T47D (cell line): ENCODE measurements at regions not wholly inside any gene's neighbourhood (a gene's known extent, or its start where the extent isn't known, plus 50 kb on each side); places are given as distances from the start of the nearest gene placed in this dataset.

ENCODE experiments used
- DNase-seq, 2 experiments: peaks; one replicate each; pipeline versions ENCODE4 v3.0.0 to v3.0.0-alpha.2; 2011 to 2012; ENCODE audit warnings: low read depth in 1 of 2, low spot score in 1 of 2
- JUND ChIP-seq: IDR thresholded peaks from 2 replicates; pipeline ENCODE4 v1.6.1; 2012; ENCODE audit warnings: low read depth
- in situ Hi-C: cut with HindIII; loops from 2 replicates; pipeline ENCODE4 v1.10.0; 2016; ENCODE audit warnings: low sequenced_read_pairs, low pct_unique_long_range_greater_than_20kb

DNA sequence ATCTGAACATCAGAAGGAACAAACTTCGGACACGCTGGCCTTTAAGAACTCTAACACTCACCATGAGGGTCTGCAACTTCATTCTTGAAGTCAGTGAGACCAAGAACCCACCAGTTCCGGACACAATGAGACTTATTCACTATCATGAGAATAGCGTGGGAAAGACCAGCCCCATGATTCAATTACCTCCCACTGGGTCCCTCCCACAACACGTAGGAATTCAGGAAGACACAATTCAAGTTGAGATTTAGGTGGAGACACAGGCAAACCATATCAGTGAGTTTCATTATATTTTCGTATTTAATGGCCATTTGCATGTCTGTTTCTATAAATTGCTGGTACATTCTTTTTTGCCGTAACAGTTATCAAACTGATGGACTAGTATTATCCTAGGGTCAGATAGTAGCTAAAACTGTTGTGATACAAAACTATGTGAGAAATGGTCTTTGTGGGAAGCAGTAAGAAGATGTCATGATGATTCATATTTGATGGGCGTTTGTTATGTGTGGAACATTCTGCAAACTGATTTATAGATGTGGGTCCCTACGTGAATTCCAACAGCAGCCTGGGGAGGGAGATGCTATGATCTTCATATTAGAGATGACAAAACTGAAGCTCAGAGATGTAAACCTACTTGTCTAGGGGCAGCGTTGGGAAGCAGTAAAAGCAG, 282.4 kb upstream of the TMEM132C start:
- no peak for DNase-seq
- in situ Hi-C loops, result no loop called here
- no peak for TF ChIP-seq JUND

- in situ Hi-C loops, result no loop called here
- no peak for TF ChIP-seq JUND
- DNase-seq, result no peak
Measured at GRCh38 chr12:127987199-127987901, 279.6 kb upstream of the TMEM132C start.

GRCh38 chr12:127991485-127991884, 275.5 kb upstream of the TMEM132C start:
- in situ Hi-C loops, result no loop called here
- DNase-seq, result no peak
- TF ChIP-seq JUND, result no peak

DNA sequence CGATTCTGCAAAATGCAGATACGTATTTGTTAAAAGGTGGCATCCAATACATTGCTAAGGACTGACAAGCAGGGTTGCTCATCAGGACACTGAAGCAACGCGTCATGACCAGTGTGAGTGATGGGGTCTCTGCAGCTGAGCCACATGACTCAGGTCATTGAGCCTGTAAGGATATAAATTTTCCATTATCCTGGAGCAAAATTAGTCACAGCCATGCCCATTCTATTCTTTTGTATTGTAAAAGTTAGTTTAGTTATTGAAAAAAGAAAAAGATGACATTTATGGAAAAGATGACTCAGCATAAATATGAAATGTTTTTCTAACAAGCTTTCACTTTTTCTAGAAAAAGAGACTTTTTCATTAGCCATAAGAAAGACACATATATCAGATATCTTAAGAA, 268.0 kb upstream of the TMEM132C start:
- TF ChIP-seq JUND, result no peak
- in situ Hi-C loops, result no loop called here

GRCh38 chr12:128004383-128004938, 262.5 kb upstream of the TMEM132C start:
- in situ Hi-C loops, result no loop called here
- no peak for TF ChIP-seq JUND
- no peak for DNase-seq

More for the DNA sequence above, 268.0 kb upstream of the TMEM132C start:
- no peak for DNase-seq

DNA sequence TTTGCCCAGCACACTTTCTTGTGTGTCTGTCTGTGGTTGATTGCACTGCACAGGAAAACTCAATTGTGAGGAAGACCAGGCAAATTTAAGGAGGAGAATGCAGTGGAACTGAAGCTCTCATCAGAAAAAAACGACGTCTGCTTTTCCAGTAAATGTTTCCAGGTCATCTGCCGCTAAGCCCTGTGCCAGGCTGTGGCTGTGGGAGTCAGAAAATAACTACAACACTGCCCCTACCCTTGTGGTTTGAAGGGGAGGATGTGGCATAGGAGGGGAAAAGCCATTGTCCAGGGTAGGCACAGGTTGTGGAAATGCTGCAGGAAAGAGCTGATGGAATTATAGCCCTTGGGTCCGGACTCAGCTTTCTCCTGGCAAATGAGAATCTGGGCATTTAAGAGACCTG, 259.7 kb upstream of the TMEM132C start:
- in situ Hi-C loops, result no loop called here
- no peak for TF ChIP-seq JUND
- DNase-seq, result no peak

DNA sequence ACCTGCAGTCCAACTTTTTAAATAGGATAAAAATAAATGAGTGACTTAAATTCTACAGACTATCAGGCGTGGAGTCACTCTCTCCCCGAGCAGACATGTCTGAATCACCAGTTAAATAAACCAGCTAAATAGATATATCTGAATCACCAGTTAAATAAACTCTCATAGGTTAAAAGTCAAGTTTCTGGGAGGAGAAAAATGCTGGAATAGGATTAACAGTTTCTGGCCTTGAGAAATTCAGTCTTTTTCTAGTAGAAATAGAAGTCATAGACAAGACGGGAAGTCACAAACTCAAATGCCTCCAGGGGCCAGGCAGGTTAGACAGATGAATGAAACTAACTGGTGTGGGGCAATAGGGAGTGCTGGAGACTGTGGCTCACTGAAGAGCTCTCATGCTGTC, 258.6 kb upstream of the TMEM132C start:
- TF ChIP-seq JUND, result no peak

GRCh38 chr12:128009108-128009507, 257.9 kb upstream of the TMEM132C start:
- DNase-seq, result no peak
- in situ Hi-C loops, result no loop called here
- no peak for TF ChIP-seq JUND

More for the DNA sequence above, 258.6 kb upstream of the TMEM132C start:
- in situ Hi-C loops, result no loop called here
- DNase-seq, result no peak

GRCh38 chr12:128012110-128012509, 254.9 kb upstream of the TMEM132C start:
- DNase-seq, result no peak
- no peak for TF ChIP-seq JUND
- in situ Hi-C loops, result no loop called here

DNA sequence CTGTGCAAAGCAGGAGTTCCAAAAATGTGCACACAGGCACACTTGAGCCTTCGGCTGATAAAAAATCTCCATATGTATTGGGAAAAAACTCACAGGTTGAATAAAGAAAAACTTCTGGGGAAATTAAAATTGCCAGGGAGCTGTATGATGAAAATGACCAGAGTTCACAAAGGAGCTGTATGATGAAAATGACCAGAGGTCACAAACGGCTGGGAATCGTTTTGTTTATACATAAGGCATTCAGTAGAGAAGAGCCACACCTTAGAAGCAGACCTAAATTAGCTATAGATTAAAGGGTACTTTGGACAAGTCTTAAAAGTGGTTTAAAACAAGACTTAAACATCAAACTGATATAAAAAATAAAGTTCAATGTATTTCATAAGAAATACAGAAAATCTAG, 251.7 kb upstream of the TMEM132C start:
- TF ChIP-seq JUND, result no peak
- no peak for DNase-seq
- in situ Hi-C loops, result no loop called here

DNA sequence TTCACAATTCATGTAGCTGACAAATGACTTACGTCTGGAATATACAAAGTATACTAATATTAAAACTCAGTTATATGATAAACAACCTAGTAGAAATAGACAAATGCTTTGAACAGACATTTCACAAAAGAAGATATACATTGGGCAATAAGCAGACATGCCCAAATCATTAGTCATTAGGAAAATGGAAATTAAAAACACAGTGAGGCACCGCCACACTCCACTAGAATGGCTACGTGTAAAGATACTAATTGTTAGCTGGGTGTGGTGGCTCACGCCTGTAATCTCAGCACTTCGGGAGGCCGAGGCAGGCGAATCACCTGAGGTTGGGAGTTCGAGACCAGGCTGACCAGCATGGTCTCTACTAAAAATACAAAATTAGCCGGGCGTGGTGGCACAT, 248.9 kb upstream of the TMEM132C start:
- DNase-seq, result no peak
- in situ Hi-C loops, result no loop called here
- no peak for TF ChIP-seq JUND

GRCh38 chr12:128019996-128020544, 246.9 kb upstream of the TMEM132C start:
- DNase-seq, result no peak
- no peak for TF ChIP-seq JUND
- in situ Hi-C loops, result no loop called here

GRCh38 chr12:128021561-128021960, 245.4 kb upstream of the TMEM132C start:
- TF ChIP-seq JUND, result no peak
- in situ Hi-C loops, result no loop called here

More at GRCh38 chr12:128021561-128021960, 245.4 kb upstream of the TMEM132C start:
- no peak for DNase-seq
